Liver (tissue), 8 donors: ENCODE measurements at regions not wholly inside any gene's neighbourhood (a gene's known extent, or its start where the extent isn't known, plus 50 kb on each side); places are given as distances from the start of the nearest gene placed in this dataset.

Experiments
- DNase-seq: peaks from one replicate; pipeline ENCODE4 v3.0.0-alpha.2; 2017; ENCODE audit warnings: low spot score
- H3K27ac ChIP-seq, 2 donors: one replicate each; pipeline ENCODE4 v1.7.0; 2013; ENCODE audit warnings: inconsistent platforms in 2 of 2, low read length in 2 of 2, control low read depth in 1 of 2, low read depth in 1 of 2, mild to moderate bottlenecking in 1 of 2
- H3K27me3 ChIP-seq, 4 donors: one replicate each; pipeline versions ENCODE4 v1.6.1 to v1.7.0; 2013; ENCODE audit warnings: low read length in 3 of 4, inconsistent platforms in 1 of 4, mild to moderate bottlenecking in 1 of 4, moderate library complexity in 1 of 4; ENCODE audit not compliant: control insufficient read depth in 4 of 4, insufficient read depth in 4 of 4
- H3K36me3 ChIP-seq, 4 donors: one replicate each; pipeline versions ENCODE4 v1.6.1 to v1.7.0; 2013; ENCODE audit warnings: low read length in 3 of 4, mild to moderate bottlenecking in 3 of 4, low read depth in 1 of 4, moderate library complexity in 1 of 4; ENCODE audit not compliant: control insufficient read depth in 4 of 4, insufficient read depth in 3 of 4
- H3K4me1 ChIP-seq, 4 donors: one replicate each; pipeline versions ENCODE4 v1.6.1 to v1.7.0; 2013; ENCODE audit warnings: low read length in 3 of 4, mild to moderate bottlenecking in 3 of 4, moderate library complexity in 1 of 4; ENCODE audit not compliant: control insufficient read depth in 4 of 4, insufficient read depth in 4 of 4
- H3K4me3 ChIP-seq, 3 donors: one replicate each; pipeline versions ENCODE4 v1.6.1 to v1.7.0; 2013; ENCODE audit warnings: low read length in 3 of 3, control low read depth in 1 of 3, low read depth in 1 of 3, mild to moderate bottlenecking in 1 of 3
- H3K9ac ChIP-seq, 2 donors: one replicate each; pipeline ENCODE4 v1.7.0; 2013; ENCODE audit warnings: low read length in 2 of 2, mild to moderate bottlenecking in 2 of 2, moderate library complexity in 2 of 2, control low read depth in 1 of 2, low read depth in 1 of 2
- H3K9me3 ChIP-seq, 4 donors: one replicate each; pipeline versions ENCODE4 v1.6.1 to v1.7.0; 2013; ENCODE audit warnings: low read length in 3 of 4; ENCODE audit not compliant: control insufficient read depth in 4 of 4
- FOXA1 ChIP-seq: IDR thresholded peaks from 2 replicates; pipeline ENCODE4 v1.6.1; 2016; ENCODE audit warnings: antibody characterized with exemption
- FOXA2 ChIP-seq: IDR thresholded peaks from 2 replicates; pipeline ENCODE4 v1.6.1; 2016; ENCODE audit warnings: antibody characterized with exemption
- GABPA ChIP-seq, 2 donors: IDR thresholded peaks in 1 of 2; conservative IDR thresholded peaks in 1 of 2; 2 replicates each; pipeline ENCODE4 v1.6.1; 2016; ENCODE audit warnings: antibody characterized with exemption in 2 of 2, mild to moderate bottlenecking in 1 of 2, moderate library complexity in 1 of 2
- HNF4A ChIP-seq, 2 donors: conservative IDR thresholded peaks; 2 replicates each; pipeline ENCODE4 v1.6.1; 2016; ENCODE audit warnings: antibody characterized with exemption in 2 of 2, mild to moderate bottlenecking in 2 of 2
- JUND ChIP-seq, 2 donors: IDR thresholded peaks; 2 replicates each; pipeline ENCODE4 v1.6.1; 2016; ENCODE audit warnings: antibody characterized with exemption in 2 of 2
- NR2F2 ChIP-seq: IDR thresholded peaks from 2 replicates; pipeline ENCODE4 v1.6.1; 2016; ENCODE audit warnings: antibody characterized with exemption
- RAD21 ChIP-seq, 2 donors: IDR thresholded peaks; 2 replicates each; pipeline ENCODE4 v1.6.1; 2016; ENCODE audit warnings: antibody characterized with exemption in 2 of 2, mild to moderate bottlenecking in 2 of 2
- SP1 ChIP-seq: IDR thresholded peaks from 2 replicates; pipeline ENCODE4 v1.6.1; 2018; ENCODE audit warnings: antibody characterized with exemption, mild to moderate bottlenecking
- TAF1 ChIP-seq: conservative IDR thresholded peaks from 2 replicates; pipeline ENCODE4 v1.6.1; 2016; ENCODE audit warnings: antibody characterized with exemption, mild to moderate bottlenecking
- YY1 ChIP-seq: IDR thresholded peaks from 2 replicates; pipeline ENCODE4 v1.6.1; 2016; ENCODE audit warnings: antibody characterized with exemption, mild to moderate bottlenecking
- WGBS: extraction: QIAGEN DNeasy Blood & Tissue Kit; methylation state at CpG from one replicate; pipeline ENCODE4 v1.1.7; 2013; 5-methylcytosine and 5-hydroxymethylcytosine counted together
- TF ChIP-seq, protein P1 (sequence below): IDR thresholded peaks from 2 replicates; pipeline ENCODE4 v1.6.1; 2016; ENCODE audit warnings: antibody characterized with exemption, mild to moderate bottlenecking
- TF ChIP-seq, protein P2 (sequence below): IDR thresholded peaks from 2 replicates; pipeline ENCODE4 v1.6.1; 2016; ENCODE audit warnings: antibody characterized with exemption
- TF ChIP-seq, protein P3 (sequence below): IDR thresholded peaks from 2 replicates; pipeline ENCODE4 v1.6.1; 2016; ENCODE audit warnings: antibody characterized with exemption
- TF ChIP-seq, protein P4 (sequence below): fragments of 150-350 bp; IDR thresholded peaks from 2 replicates; pipeline ENCODE4 v1.5.1; 2017; ENCODE audit warnings: improper control_type of control experiment, low read depth, low read length; ENCODE audit not compliant: missing input control
- TF ChIP-seq, protein P5 (sequence below): IDR thresholded peaks from 2 replicates; pipeline ENCODE4 v1.6.1; 2016; ENCODE audit warnings: antibody characterized with exemption
- donor health status: healthy.
- donor health status: healthy.
- donor health status: healthy.
- donor health status: healthy.
- donor health status: healthy.

DNA sequence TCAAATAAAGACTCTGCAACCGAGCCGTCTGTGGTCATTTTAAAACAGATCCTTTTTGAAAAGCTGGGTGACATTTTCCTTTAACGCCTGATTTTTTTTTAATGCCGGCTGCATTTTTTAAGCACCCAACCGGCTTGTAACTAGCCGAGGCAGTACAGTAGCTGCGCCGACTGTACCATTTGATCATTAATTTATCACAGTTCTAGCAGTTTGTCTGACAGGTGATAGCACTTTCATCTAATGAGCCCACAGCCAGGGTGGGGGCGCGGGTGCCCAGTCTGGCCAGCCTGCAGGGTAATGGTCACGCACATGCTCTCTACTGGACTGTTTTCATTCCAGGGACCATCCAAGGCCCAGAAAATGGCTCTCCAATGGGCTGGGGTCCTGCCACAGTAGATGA lies 68.8 kb downstream of the IRX5 start:
- no peaks in the 10 kb centered on the region for H3K4me1 ChIP-seq
- H3K4me3 ChIP-seq: no peak overlapping the region
- H3K27ac ChIP-seq: no peak overlapping the region
- no peak for DNase-seq
- H3K36me3 ChIP-seq: no peaks in the 10 kb centered on the region
- no peak overlapping the region for H3K9ac ChIP-seq
- TF ChIP-seq YY1: no peak
- no peak for TF ChIP-seq NR2F2
- TF ChIP-seq, protein P1, sequence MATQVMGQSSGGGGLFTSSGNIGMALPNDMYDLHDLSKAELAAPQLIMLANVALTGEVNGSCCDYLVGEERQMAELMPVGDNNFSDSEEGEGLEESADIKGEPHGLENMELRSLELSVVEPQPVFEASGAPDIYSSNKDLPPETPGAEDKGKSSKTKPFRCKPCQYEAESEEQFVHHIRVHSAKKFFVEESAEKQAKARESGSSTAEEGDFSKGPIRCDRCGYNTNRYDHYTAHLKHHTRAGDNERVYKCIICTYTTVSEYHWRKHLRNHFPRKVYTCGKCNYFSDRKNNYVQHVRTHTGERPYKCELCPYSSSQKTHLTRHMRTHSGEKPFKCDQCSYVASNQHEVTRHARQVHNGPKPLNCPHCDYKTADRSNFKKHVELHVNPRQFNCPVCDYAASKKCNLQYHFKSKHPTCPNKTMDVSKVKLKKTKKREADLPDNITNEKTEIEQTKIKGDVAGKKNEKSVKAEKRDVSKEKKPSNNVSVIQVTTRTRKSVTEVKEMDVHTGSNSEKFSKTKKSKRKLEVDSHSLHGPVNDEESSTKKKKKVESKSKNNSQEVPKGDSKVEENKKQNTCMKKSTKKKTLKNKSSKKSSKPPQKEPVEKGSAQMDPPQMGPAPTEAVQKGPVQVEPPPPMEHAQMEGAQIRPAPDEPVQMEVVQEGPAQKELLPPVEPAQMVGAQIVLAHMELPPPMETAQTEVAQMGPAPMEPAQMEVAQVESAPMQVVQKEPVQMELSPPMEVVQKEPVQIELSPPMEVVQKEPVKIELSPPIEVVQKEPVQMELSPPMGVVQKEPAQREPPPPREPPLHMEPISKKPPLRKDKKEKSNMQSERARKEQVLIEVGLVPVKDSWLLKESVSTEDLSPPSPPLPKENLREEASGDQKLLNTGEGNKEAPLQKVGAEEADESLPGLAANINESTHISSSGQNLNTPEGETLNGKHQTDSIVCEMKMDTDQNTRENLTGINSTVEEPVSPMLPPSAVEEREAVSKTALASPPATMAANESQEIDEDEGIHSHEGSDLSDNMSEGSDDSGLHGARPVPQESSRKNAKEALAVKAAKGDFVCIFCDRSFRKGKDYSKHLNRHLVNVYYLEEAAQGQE: no peak
- TF ChIP-seq JUND (IDR thresholded peaks at IDR 0.05): no peak
- TF ChIP-seq FOXA1: no peak
- no peak for TF ChIP-seq GABPA (IDR thresholded peaks at IDR 0.05 in 1 of 2, conservative IDR thresholded peaks at IDR 0.05 in 1 of 2)
- TF ChIP-seq RAD21 (IDR thresholded peaks at IDR 0.05): no peak
- peaks cover 0 to 9% (median 0%) of the 10 kb centered on the region in 4 donors for H3K27me3 ChIP-seq
- 83% methylated on average over 11 of the region's 11 CpGs for WGBS
- no peaks in the 10 kb centered on the region for H3K9me3 ChIP-seq

DNA sequence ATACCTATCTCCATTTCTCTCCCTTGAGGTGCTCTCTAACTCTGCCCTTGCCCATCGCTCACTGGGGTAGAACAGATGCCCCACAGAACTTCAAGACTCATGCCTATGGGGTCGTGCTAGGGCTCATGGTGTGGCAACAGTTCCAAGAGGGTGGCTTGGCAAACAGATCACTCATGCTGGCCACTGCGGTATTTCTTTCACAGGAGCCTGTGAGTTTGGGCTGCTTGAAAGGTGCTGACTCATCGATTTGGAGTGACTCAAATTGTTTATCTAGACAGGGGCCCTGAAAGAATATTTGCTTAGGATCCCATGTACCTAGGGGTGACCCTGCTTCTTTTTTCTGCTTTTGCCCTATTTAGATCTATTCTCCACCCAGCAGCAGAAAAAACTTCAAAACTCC lies 69.9 kb downstream of the IRX5 start:
- H3K36me3 ChIP-seq: no peaks in the 10 kb centered on the region
- TF ChIP-seq, protein P2, sequence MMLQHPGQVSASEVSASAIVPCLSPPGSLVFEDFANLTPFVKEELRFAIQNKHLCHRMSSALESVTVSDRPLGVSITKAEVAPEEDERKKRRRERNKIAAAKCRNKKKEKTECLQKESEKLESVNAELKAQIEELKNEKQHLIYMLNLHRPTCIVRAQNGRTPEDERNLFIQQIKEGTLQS: no peak
- no peak for TF ChIP-seq NR2F2
- TF ChIP-seq, protein P3, sequence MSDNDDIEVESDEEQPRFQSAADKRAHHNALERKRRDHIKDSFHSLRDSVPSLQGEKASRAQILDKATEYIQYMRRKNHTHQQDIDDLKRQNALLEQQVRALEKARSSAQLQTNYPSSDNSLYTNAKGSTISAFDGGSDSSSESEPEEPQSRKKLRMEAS: no peak
- H3K9me3 ChIP-seq: no peaks in the 10 kb centered on the region
- H3K27ac ChIP-seq: no peak overlapping the region
- no peak overlapping the region for H3K4me3 ChIP-seq
- no peak overlapping the region for H3K9ac ChIP-seq
- H3K4me1 ChIP-seq: no peaks in the 10 kb centered on the region
- no peak for DNase-seq
- peaks cover 0 to 9% (median 0%) of the 10 kb centered on the region in 4 donors for H3K27me3 ChIP-seq
- WGBS: 45% methylated on average over 4 of the region's 4 CpGs

DNA sequence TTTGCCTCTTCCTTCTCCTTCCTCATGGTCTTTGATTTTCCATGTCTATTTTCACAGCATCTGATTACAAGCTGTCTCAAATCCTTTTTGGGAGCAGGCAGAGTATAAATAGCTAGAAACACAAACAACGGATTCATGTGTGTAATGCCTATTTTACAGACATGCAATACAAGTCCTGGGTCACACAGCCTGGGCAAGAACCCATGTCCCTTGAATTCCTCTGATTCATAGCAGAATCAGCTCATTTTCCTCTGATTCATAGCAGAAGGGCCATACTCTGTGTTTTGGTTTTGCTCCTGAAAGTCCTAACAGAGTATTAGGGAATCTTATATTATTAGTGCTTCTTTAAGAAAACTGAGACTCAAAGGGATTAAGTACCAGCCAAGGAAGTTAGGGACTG lies 71.3 kb downstream of the IRX5 start:
- no peak for DNase-seq
- H3K4me1 ChIP-seq: no peaks in the 10 kb centered on the region
- no peaks in the 10 kb centered on the region for H3K9me3 ChIP-seq
- TF ChIP-seq YY1 (no peak), HNF4A (conservative IDR thresholded peaks at IDR 0.05) (no peak), FOXA1 (no peak), SP1 (no peak), RAD21 (IDR thresholded peaks at IDR 0.05) (no peak), FOXA2 (no peak), TAF1 (no peak), NR2F2 (no peak), GABPA (IDR thresholded peaks at IDR 0.05 in 1 of 2, conservative IDR thresholded peaks at IDR 0.05 in 1 of 2) (no peak), JUND (IDR thresholded peaks at IDR 0.05) (no peak)
- TF ChIP-seq, protein P2: no peak
- TF ChIP-seq, protein P1: no peak
- TF ChIP-seq, protein P4, sequence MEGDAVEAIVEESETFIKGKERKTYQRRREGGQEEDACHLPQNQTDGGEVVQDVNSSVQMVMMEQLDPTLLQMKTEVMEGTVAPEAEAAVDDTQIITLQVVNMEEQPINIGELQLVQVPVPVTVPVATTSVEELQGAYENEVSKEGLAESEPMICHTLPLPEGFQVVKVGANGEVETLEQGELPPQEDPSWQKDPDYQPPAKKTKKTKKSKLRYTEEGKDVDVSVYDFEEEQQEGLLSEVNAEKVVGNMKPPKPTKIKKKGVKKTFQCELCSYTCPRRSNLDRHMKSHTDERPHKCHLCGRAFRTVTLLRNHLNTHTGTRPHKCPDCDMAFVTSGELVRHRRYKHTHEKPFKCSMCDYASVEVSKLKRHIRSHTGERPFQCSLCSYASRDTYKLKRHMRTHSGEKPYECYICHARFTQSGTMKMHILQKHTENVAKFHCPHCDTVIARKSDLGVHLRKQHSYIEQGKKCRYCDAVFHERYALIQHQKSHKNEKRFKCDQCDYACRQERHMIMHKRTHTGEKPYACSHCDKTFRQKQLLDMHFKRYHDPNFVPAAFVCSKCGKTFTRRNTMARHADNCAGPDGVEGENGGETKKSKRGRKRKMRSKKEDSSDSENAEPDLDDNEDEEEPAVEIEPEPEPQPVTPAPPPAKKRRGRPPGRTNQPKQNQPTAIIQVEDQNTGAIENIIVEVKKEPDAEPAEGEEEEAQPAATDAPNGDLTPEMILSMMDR: no peak
- TF ChIP-seq, protein P5, sequence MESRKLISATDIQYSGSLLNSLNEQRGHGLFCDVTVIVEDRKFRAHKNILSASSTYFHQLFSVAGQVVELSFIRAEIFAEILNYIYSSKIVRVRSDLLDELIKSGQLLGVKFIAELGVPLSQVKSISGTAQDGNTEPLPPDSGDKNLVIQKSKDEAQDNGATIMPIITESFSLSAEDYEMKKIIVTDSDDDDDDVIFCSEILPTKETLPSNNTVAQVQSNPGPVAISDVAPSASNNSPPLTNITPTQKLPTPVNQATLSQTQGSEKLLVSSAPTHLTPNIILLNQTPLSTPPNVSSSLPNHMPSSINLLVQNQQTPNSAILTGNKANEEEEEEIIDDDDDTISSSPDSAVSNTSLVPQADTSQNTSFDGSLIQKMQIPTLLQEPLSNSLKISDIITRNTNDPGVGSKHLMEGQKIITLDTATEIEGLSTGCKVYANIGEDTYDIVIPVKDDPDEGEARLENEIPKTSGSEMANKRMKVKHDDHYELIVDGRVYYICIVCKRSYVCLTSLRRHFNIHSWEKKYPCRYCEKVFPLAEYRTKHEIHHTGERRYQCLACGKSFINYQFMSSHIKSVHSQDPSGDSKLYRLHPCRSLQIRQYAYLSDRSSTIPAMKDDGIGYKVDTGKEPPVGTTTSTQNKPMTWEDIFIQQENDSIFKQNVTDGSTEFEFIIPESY: no peak
- H3K27ac ChIP-seq: no peak overlapping the region
- H3K36me3 ChIP-seq: no peaks in the 10 kb centered on the region
- H3K4me3 ChIP-seq: no peak overlapping the region
- H3K9ac ChIP-seq: no peak overlapping the region
- WGBS: 68% methylated on average over 1 of the region's 1 CpG
- H3K27me3 ChIP-seq: peaks cover 0 to 4% (median 0%) of the 10 kb centered on the region in 4 donors
